GM12865 (cell line): ENCODE measurements at regions not wholly inside any gene's neighbourhood (a gene's known extent, or its start where the extent isn't known, plus 50 kb on each side); places are given as distances from the start of the nearest gene placed in this dataset.

Experiments used
- DNase-seq: peaks from one replicate; pipeline ENCODE4 v3.0.0; 2010; ENCODE audit warnings: low read depth
- H3K4me3 ChIP-seq: 2 replicates; pipeline ENCODE4 v1.5.1; 2011; ENCODE audit warnings: mild to moderate bottlenecking, low read depth, low read length, control low read depth
- TF ChIP-seq, protein P1 (sequence below): IDR thresholded peaks from 2 replicates; pipeline ENCODE4 v1.5.1; 2011; ENCODE audit warnings: low read length, control low read depth, low read depth, inconsistent platforms; ENCODE audit not compliant: insufficient read depth; ENCODE audit errors: missing control alignments

DNA sequence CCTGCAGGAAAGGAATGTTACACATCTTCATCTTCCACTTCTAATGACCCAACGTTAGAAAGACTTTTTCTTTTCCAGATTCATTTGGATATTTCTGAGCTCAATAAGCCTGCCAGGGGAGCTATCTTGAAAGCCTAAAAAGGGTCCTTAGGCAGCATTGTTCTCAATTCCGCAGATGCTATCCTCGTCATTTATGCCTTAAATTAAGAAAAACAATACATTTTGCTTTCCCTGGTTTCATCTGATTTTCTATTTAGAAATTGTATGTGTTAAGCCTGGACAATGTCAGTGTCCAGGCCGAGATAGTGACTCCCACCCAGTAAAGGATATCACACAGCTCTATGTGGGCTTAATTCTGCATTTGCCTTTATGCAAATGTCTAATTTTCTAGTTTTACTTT, 721.3 kb downstream of the DIAPH3 start:
- DNase-seq, result no peak
- TF ChIP-seq, protein P1, sequence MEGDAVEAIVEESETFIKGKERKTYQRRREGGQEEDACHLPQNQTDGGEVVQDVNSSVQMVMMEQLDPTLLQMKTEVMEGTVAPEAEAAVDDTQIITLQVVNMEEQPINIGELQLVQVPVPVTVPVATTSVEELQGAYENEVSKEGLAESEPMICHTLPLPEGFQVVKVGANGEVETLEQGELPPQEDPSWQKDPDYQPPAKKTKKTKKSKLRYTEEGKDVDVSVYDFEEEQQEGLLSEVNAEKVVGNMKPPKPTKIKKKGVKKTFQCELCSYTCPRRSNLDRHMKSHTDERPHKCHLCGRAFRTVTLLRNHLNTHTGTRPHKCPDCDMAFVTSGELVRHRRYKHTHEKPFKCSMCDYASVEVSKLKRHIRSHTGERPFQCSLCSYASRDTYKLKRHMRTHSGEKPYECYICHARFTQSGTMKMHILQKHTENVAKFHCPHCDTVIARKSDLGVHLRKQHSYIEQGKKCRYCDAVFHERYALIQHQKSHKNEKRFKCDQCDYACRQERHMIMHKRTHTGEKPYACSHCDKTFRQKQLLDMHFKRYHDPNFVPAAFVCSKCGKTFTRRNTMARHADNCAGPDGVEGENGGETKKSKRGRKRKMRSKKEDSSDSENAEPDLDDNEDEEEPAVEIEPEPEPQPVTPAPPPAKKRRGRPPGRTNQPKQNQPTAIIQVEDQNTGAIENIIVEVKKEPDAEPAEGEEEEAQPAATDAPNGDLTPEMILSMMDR, result no peak

DNA sequence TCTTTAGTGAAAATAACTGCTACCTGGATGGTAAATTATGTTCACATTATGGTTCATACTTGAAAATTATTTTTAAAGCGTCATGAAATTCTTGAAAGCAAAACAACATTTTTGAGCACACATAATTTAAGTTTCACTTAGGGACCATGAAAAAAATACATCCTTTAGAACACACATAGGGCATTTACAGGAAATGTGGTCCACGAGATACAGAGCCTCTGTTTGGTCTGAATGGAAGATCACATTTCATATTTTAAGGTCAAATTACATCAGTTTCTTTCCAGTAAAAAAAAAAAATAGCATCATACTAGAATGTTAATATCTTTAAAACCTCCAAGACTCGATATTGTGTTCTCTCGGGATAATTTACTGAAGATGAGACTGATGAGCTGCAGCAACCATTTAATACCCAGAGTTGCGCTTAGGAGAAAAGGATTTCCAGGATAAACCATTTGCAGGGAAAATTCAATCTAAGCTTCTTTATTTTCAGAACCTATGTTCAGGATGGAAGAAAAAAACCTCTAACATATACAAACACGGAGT, 720.7 kb downstream of the DIAPH3 start:
- TF ChIP-seq, protein P1, result no peak
- H3K4me3 ChIP-seq, result no peak overlapping the region
- no peak for DNase-seq

More for the DNA sequence above, 721.3 kb downstream of the DIAPH3 start:
- H3K4me3 ChIP-seq, result no peak overlapping the region

DNA sequence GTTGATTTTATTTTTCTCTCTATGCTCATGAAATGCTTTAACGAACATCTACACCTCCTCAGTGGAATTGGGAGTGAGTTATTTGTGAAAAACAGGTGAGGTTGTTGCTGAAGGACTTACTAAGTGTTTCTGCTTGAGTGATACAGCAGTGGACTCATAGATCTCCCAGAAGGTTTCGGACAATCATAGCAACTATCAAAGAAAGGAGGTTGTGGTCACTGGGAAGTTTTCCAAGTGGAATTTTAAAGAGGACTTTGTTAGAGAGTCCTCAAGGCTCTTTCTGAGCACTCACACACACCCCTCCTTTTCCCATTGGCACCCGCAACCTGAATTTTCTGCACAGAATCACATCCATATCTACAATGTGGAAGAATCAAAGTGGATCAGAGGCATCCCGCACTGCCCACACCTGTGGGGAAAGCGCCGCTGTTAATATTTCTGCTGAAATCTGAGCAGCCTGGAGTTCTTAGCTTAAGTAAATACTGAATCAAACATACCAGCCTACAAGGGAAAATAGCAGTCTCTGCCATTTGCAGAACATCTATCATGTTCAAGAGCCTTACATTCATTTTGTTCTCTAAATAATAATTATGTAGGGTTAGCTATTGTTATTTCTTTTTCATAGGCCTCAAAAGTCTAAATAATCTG, 719.4 kb downstream of the DIAPH3 start:
- TF ChIP-seq, protein P1, result no peak
- no peak for DNase-seq
- H3K4me3 ChIP-seq, result no peak overlapping the region

DNA sequence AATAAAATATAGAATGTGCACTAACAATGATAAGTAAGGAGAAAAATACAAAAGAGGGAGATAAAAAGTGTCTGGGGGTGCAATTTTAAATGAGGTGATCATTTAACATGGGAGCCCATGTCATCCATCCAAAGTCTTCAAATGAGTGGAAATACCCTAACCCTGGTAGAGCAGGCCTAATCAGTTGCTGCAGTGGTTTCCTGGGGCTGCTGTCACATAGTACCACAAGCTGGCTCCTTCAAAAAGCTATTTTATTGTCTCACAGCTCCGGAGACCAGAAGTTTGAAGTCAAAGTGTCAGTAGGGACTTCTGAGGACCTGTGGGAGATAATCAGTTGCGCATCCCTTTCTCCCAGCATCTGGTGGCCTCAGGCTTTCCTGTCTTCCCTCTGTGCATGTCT, 717.9 kb downstream of the DIAPH3 start:
- no peak overlapping the region for H3K4me3 ChIP-seq
- no peak for DNase-seq
- TF ChIP-seq, protein P1, result no peak

DNA sequence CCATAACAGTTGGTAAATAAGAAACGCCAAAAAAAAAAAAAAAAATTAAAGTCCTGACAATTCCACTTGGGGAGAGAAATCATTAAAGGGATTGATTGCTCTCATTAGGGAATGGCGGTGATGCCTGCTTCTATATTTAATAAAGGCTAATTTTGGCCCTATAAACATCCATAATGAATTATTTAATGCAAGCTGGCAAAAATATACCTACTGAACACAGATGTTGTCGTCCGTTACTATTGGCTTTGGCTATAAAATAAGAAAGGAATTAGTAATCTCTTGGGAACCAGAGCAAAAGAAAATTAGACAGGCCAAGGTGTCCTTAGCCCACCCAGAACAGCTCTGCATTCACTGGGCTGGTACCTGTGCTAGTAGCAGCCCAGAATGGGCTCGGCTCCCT, 717.3 kb downstream of the DIAPH3 start:
- DNase-seq, result no peak
- TF ChIP-seq, protein P1, result no peak
- H3K4me3 ChIP-seq, result no peak overlapping the region

DNA sequence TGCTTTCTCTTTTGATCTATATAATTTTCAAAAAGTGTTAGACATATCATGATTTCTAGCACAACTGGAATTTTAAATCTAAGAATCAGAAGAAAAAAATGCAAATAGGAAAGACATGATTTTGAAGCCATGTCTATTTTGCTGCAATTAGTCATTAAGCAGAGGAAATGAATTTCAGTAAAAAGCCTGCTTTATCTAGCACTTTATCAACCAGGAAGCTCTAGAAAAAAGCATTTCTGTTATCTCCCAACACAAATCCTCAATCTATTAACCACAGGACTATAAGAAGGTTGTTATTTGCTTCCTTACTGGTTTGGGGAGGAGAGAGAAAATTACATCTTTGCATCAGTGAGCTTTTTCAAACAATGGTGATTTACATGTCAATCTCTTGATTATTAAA, 716.7 kb downstream of the DIAPH3 start:
- TF ChIP-seq, protein P1, result no peak
- no peak for DNase-seq
- no peak overlapping the region for H3K4me3 ChIP-seq
